ENCODE measurements at regions not wholly inside any gene's neighbourhood (a gene's known extent, or its start where the extent isn't known, plus 50 kb on each side); places are given as distances from the start of the nearest gene placed in this dataset.

DNA sequence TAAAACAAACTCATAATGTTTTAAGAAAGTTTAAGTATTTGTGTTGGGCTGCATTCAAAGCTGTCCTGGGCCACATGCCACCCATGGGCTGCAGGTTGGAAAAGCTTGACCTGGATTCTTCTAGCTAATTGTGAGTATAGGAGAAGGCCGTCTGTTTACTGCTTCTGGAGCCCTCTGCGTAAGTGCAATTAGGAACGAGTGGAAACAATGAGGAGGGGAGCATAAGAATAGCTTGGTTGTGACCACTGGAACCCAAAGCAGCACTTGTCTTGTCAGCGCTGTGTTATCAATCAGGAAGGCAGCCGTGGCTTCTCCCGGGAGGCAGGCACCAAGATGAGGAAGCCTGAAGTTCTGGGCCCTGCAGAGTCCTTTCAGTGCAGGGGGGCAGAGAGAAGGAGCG, 110.4 kb upstream of the MBNL2 start:
- Histone ChIP-seq H4K91ac (ENCODE audit: insufficient read length, low read depth, low read length) (no peak overlapping the region), H3K9me3 (ENCODE audit: control insufficient read depth, low read depth, low read length) (no peaks in the 10 kb centered on the region), H2AFZ (ENCODE audit: low read length) (no peak overlapping the region), H3K9ac (ENCODE audit: extremely low read depth, insufficient read length, low read length) (no peak overlapping the region), H3K4ac (ENCODE audit: low read depth, low read length) (no peak overlapping the region), H3K14ac (ENCODE audit: insufficient read depth, low read length) (no peak overlapping the region), H2AK5ac (ENCODE audit: insufficient read length, low read length) (no peak overlapping the region), H3K56ac (ENCODE audit: insufficient read length, low read depth, low read length) (no peak overlapping the region), H4K8ac (replicated peaks; ENCODE audit: insufficient read length, low read depth, low read length) (no peak overlapping the region), H3K23me2 (ENCODE audit: insufficient read length, low read depth, low read length, poor library complexity, severe bottlenecking) (no peaks in the 10 kb centered on the region), H3K27me3 (ENCODE audit: insufficient read depth, low read length) (no peaks in the 10 kb centered on the region), H3K4me1 (ENCODE audit: insufficient read depth, low read length) (no peaks in the 10 kb centered on the region; the same call in 1 of the 2 replicates), H4K20me1 (ENCODE audit: control insufficient read depth, insufficient read depth, insufficient read length) (no peaks in the 10 kb centered on the region), H3K27ac (ENCODE audit: insufficient read length, low read depth, low read length) (no peak overlapping the region), H3K18ac (ENCODE audit: insufficient read length, low read depth, low read length) (no peak overlapping the region), H2BK12ac (ENCODE audit: insufficient read length, low read depth, low read length) (no peak overlapping the region), H3K23ac (ENCODE audit: insufficient read length, low read depth, low read length) (no peak overlapping the region), H3K79me2 (ENCODE audit: insufficient read depth, low read length) (no peaks in the 10 kb centered on the region), H3K4me2 (ENCODE audit: insufficient read depth, insufficient read length, low read length) (no peak overlapping the region), H2BK15ac (ENCODE audit: low read depth, low read length) (no peak overlapping the region), H4K5ac (ENCODE audit: insufficient read length, low read depth, low read length) (no peak overlapping the region), H2BK120ac (ENCODE audit: low read depth, low read length, poor library complexity, severe bottlenecking) (no peak overlapping the region), H2BK5ac (ENCODE audit: insufficient read length, low read length) (no peak overlapping the region), H3T11ph (ENCODE audit: low read length) (no peak overlapping the region), H3K79me1 (ENCODE audit: insufficient read depth, low read depth, low read length, poor library complexity, severe bottlenecking) (no peaks in the 10 kb centered on the region), H2BK20ac (ENCODE audit: low read depth, low read length, poor library complexity, severe bottlenecking) (no peak overlapping the region)
- TF ChIP-seq, protein P1, sequence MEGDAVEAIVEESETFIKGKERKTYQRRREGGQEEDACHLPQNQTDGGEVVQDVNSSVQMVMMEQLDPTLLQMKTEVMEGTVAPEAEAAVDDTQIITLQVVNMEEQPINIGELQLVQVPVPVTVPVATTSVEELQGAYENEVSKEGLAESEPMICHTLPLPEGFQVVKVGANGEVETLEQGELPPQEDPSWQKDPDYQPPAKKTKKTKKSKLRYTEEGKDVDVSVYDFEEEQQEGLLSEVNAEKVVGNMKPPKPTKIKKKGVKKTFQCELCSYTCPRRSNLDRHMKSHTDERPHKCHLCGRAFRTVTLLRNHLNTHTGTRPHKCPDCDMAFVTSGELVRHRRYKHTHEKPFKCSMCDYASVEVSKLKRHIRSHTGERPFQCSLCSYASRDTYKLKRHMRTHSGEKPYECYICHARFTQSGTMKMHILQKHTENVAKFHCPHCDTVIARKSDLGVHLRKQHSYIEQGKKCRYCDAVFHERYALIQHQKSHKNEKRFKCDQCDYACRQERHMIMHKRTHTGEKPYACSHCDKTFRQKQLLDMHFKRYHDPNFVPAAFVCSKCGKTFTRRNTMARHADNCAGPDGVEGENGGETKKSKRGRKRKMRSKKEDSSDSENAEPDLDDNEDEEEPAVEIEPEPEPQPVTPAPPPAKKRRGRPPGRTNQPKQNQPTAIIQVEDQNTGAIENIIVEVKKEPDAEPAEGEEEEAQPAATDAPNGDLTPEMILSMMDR (conservative IDR thresholded peaks at IDR 0.05), result no peak
- H3K27ac Mint-ChIP-seq, result no peak overlapping the region
- H3K36me3 Mint-ChIP-seq (ENCODE audit: insufficient read depth in 1 of 3, low read depth in 3 of 3), result no peaks in the 10 kb centered on the region
- H3K4me1 Mint-ChIP-seq, result peaks cover 6 to 27% of the 10 kb centered on the region in 2 experiments
- WGBS (ENCODE audit: extremely low coverage, insufficient read length, low lambda C conversion rate), result no CpG with 5 or more reads among the region's 7 CpGs
- no peak overlapping the region; a peak in 1 of 5 replicates for H3K4me3 Mint-ChIP-seq
- peaks cover 81% of the 10 kb centered on the region for H3K27me3 Mint-ChIP-seq (ENCODE audit: low read depth)
- DNase-seq, result no peak
- no peaks in the 10 kb centered on the region for H3K9me3 Mint-ChIP-seq

Measured in H9 (cell line).